Uterus (tissue), 2 donors: ENCODE measurements at regions not wholly inside any gene's neighbourhood (a gene's known extent, or its start where the extent isn't known, plus 50 kb on each side); places are given as distances from the start of the nearest gene placed in this dataset.

ENCODE experiments used
- POLR2A ChIP-seq, 2 donors: fragments of 450-650 bp; IDR thresholded peaks; one replicate each; pipeline ENCODE4 v1.6.1; 2016; ENCODE audit warnings: antibody characterized with exemption in 2 of 2, mild to moderate bottlenecking in 1 of 2, moderate library complexity in 1 of 2
- TF ChIP-seq, protein P1 (sequence below), 4 experiments: fragments of 200-600 bp in 2 of 4; fragments of 450-650 bp in 2 of 4; sonication (generic) in 2 of 4; IDR thresholded peaks; one replicate each; pipeline ENCODE4 v1.5.1; 2016 to 2019; ENCODE audit warnings: antibody characterized with exemption in 4 of 4, mild to moderate bottlenecking in 2 of 4, moderate library complexity in 1 of 4

DNA sequence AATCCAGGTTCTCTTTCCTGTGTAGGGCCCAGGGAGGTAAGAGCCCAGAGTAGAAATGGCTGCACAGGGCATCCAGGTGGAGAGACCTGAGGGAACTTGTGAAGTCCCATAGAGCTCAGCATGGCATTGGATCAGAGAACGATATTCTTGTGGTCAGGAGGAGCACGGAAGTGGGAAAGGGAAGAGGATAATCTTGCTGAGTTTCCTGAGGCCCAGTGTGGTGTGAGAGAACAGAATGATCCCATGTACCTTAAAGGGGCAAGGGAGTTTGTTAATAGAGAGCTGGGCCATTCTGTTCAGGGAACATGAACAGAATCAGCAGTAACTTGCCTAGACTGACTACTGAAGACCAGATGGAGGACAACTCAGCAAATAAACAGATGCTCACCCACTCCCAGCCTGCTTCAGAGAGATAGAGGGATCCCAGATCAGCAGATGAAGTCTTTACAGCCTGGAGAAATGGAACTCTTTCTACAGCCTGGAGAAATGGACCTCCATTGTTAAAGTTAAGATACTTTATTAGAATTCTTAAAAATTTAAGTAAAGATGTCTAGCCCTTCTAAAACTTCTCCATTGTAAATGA, 119.7 kb upstream of the ELL2 start:
- TF ChIP-seq POLR2A (IDR thresholded peaks at IDR 0.05): no peak
- TF ChIP-seq, protein P1, sequence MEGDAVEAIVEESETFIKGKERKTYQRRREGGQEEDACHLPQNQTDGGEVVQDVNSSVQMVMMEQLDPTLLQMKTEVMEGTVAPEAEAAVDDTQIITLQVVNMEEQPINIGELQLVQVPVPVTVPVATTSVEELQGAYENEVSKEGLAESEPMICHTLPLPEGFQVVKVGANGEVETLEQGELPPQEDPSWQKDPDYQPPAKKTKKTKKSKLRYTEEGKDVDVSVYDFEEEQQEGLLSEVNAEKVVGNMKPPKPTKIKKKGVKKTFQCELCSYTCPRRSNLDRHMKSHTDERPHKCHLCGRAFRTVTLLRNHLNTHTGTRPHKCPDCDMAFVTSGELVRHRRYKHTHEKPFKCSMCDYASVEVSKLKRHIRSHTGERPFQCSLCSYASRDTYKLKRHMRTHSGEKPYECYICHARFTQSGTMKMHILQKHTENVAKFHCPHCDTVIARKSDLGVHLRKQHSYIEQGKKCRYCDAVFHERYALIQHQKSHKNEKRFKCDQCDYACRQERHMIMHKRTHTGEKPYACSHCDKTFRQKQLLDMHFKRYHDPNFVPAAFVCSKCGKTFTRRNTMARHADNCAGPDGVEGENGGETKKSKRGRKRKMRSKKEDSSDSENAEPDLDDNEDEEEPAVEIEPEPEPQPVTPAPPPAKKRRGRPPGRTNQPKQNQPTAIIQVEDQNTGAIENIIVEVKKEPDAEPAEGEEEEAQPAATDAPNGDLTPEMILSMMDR (IDR thresholded peaks at IDR 0.05): no peak
